ENCODE measurements at regions not wholly inside any gene's neighbourhood (a gene's known extent, or its start where the extent isn't known, plus 50 kb on each side); places are given as distances from the start of the nearest gene placed in this dataset.

GRCh38 chr22:47630741-47631534 is 868.5 kb downstream of the TBC1D22A start:
- TF ChIP-seq, protein P1, sequence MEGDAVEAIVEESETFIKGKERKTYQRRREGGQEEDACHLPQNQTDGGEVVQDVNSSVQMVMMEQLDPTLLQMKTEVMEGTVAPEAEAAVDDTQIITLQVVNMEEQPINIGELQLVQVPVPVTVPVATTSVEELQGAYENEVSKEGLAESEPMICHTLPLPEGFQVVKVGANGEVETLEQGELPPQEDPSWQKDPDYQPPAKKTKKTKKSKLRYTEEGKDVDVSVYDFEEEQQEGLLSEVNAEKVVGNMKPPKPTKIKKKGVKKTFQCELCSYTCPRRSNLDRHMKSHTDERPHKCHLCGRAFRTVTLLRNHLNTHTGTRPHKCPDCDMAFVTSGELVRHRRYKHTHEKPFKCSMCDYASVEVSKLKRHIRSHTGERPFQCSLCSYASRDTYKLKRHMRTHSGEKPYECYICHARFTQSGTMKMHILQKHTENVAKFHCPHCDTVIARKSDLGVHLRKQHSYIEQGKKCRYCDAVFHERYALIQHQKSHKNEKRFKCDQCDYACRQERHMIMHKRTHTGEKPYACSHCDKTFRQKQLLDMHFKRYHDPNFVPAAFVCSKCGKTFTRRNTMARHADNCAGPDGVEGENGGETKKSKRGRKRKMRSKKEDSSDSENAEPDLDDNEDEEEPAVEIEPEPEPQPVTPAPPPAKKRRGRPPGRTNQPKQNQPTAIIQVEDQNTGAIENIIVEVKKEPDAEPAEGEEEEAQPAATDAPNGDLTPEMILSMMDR (IDR thresholded peaks at IDR 0.05) = no peak
- no peak for TF ChIP-seq EZH2 (IDR thresholded peaks at IDR 0.05; ENCODE audit: borderline replicate concordance, insufficient read depth, low read depth, low read length, poor library complexity, severe bottlenecking)
